Spinal cord (tissue), 9 donors: ENCODE measurements at regions not wholly inside any gene's neighbourhood (a gene's known extent, or its start where the extent isn't known, plus 50 kb on each side); places are given as distances from the start of the nearest gene placed in this dataset.

Experiments used
- DNase-seq, 6 donors: peaks; one replicate each; pipeline versions ENCODE4 v3.0.0 to v3.0.0-alpha.2; 2013 to 2015; ENCODE audit warnings: low spot score in 6 of 6, low read depth in 4 of 6
- H3K27ac ChIP-seq: one replicate; pipeline ENCODE4 v1.5.1; 2013; ENCODE audit warnings: low read depth, low read length, control low read depth
- H3K27me3 ChIP-seq: one replicate; pipeline ENCODE4 v1.6.1; 2013; ENCODE audit warnings: low read length; ENCODE audit not compliant: control insufficient read depth, insufficient read depth
- H3K36me3 ChIP-seq: one replicate; pipeline ENCODE4 v1.6.1; 2013; ENCODE audit warnings: low read length; ENCODE audit not compliant: control insufficient read depth, insufficient read depth
- H3K4me1 ChIP-seq: one replicate; pipeline ENCODE4 v1.6.1; 2013; ENCODE audit warnings: low read length; ENCODE audit not compliant: control insufficient read depth, insufficient read depth
- H3K4me3 ChIP-seq: one replicate; pipeline ENCODE4 v1.5.1; 2013; ENCODE audit warnings: low read depth, low read length, control low read depth
- H3K9me3 ChIP-seq: one replicate; pipeline ENCODE4 v1.6.1; 2013; ENCODE audit warnings: low read length; ENCODE audit not compliant: control insufficient read depth, insufficient read depth
- WGBS: methylation state at CpG from one replicate; pipeline ENCODE4 v1.1.5; 2013; ENCODE audit warnings: missing lambda C conversion rate; ENCODE audit not compliant: insufficient coverage; 5-methylcytosine and 5-hydroxymethylcytosine counted together
- donor health status: healthy.

- Histone ChIP-seq H3K9me3 (no peaks in the 10 kb centered on the region), H3K4me1 (no peaks in the 10 kb centered on the region), H3K4me3 (peak overlapping the region; percentile 55), H3K27ac (no peak overlapping the region), H3K36me3 (no peaks in the 10 kb centered on the region), H3K27me3 (peaks cover 5% of the 10 kb centered on the region)
- 3% methylated on average over 4 of the region's 10 CpGs for WGBS
- DNase-seq = peak in 2 of 6 donors; percentile 67 to 75
Observed at GRCh38 chr6:28657381-28657768, 131.7 kb downstream of the GPX5 start.

DNA sequence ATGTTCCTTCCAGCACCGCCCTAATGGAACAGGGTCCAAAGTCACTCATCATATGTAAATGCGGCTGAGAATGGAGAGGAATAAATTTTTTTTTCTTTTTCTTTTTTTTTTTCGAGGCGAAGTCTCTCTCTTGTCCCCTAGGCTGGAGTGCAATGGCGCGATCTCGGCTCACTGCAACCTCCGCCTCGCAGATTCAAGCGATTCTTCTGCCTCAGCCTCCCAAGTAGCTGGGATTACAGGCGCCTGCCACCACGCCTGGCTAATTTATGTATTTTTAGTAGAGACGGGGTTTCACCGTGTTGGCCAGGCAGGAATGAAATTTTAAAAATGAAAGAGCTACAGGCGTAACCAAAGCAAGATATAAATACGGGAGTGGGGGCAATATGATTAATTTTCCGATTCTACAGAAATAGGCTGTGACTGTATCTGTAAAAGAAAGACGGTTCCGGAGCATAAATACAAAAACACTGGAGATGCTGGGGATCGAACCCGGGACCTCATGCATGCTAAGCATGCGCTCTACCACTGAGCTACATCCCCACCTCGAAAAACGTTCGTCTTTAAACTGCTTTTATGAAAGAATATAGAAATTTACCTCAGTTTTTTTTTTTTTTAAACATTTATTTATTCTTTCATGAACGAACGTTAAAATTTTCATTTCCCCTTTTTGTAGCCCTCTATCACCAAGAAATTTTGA is 132.2 kb downstream of the GPX5 start:
- 2% methylated on average over 13 of the region's 27 CpGs for WGBS
- peaks cover 5% of the 10 kb centered on the region for H3K27me3 ChIP-seq
- DNase-seq = peak in 4 of 6 donors; percentile 68 to 95 (median 84)

GRCh38 chr6:28658475-28659249 is 133.0 kb downstream of the GPX5 start:
- WGBS = 0% methylated on average over 3 of the region's 16 CpGs
- peak overlapping the region; percentile 55 for H3K4me3 ChIP-seq
- H3K36me3 ChIP-seq = no peaks in the 10 kb centered on the region
- H3K27me3 ChIP-seq = peaks cover 5% of the 10 kb centered on the region
- DNase-seq = peak in 3 of 6 donors; percentile 24 to 71 (median 49)
- no peaks in the 10 kb centered on the region for H3K4me1 ChIP-seq
- peak overlapping the region; percentile 6 for H3K27ac ChIP-seq
- no peaks in the 10 kb centered on the region for H3K9me3 ChIP-seq

More for the DNA sequence above, 132.2 kb downstream of the GPX5 start:
- peak overlapping the region; percentile 6 for H3K27ac ChIP-seq
- H3K9me3 ChIP-seq = no peaks in the 10 kb centered on the region
- H3K4me1 ChIP-seq = no peaks in the 10 kb centered on the region
- H3K36me3 ChIP-seq = no peaks in the 10 kb centered on the region
- peak overlapping the region; percentile 55 for H3K4me3 ChIP-seq

- no peak overlapping the region for H3K27ac ChIP-seq
- H3K27me3 ChIP-seq = peaks cover 5% of the 10 kb centered on the region
- WGBS = 0% methylated on average over 1 of the region's 2 CpGs
Observed at GRCh38 chr6:28659250-28659566, 133.5 kb downstream of the GPX5 start.

GRCh38 chr6:28661097-28661713 is 135.5 kb downstream of the GPX5 start:
- Histone ChIP-seq H3K27me3 (peaks cover 5% of the 10 kb centered on the region), H3K4me3 (no peak overlapping the region), H3K4me1 (no peaks in the 10 kb centered on the region), H3K9me3 (no peaks in the 10 kb centered on the region), H3K36me3 (no peaks in the 10 kb centered on the region), H3K27ac (no peak overlapping the region)
- DNase-seq = no peak
- no CpG with 5 or more reads among the region's 2 CpGs for WGBS

More at GRCh38 chr6:28659250-28659566, 133.5 kb downstream of the GPX5 start:
- Histone ChIP-seq H3K36me3 (no peaks in the 10 kb centered on the region), H3K4me1 (no peaks in the 10 kb centered on the region), H3K9me3 (no peaks in the 10 kb centered on the region), H3K4me3 (peak overlapping the region; percentile 55)
- DNase-seq = no peak

GRCh38 chr6:28664870-28665396 is 139.3 kb downstream of the GPX5 start:
- Histone ChIP-seq H3K4me1 (no peaks in the 10 kb centered on the region), H3K4me3 (no peak overlapping the region), H3K36me3 (no peaks in the 10 kb centered on the region), H3K27ac (no peak overlapping the region), H3K9me3 (no peaks in the 10 kb centered on the region), H3K27me3 (no peaks in the 10 kb centered on the region)
- 79% methylated on average over 3 of the region's 3 CpGs for WGBS
- no peak for DNase-seq

DNA sequence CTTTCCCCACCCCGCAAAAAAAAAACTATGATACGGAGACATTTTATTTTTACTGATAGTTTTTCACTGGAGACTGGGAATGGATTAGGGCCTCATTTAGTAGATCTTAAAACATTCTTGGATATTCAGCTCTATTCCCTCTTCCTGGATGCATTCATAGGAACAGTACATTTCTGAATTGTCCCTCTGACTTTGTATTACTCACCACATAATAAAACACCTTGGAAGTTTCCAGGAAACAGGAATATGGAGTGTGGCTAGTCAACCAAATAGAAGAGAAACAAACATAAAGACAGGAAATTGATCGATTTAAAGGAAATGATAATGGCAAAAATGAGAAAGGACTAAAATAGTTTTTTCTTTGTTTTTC is 147.7 kb downstream of the GPX5 start:
- Histone ChIP-seq H3K36me3 (no peaks in the 10 kb centered on the region), H3K27ac (no peak overlapping the region), H3K27me3 (peaks cover 9% of the 10 kb centered on the region), H3K4me1 (peaks cover 6% of the 10 kb centered on the region), H3K4me3 (no peak overlapping the region), H3K9me3 (no peaks in the 10 kb centered on the region)
- DNase-seq = no peak
- WGBS = no CpG with 5 or more reads among the region's 3 CpGs

GRCh38 chr6:28673787-28674671 is 148.3 kb downstream of the GPX5 start:
- Histone ChIP-seq H3K36me3 (no peaks in the 10 kb centered on the region), H3K4me1 (peaks cover 6% of the 10 kb centered on the region), H3K27me3 (peaks cover 9% of the 10 kb centered on the region), H3K27ac (no peak overlapping the region), H3K9me3 (no peaks in the 10 kb centered on the region), H3K4me3 (peak overlapping the region; percentile 56)
- WGBS = 1% methylated on average over 40 of the region's 44 CpGs
- DNase-seq = peak in 5 of 6 donors; percentile 63 to 95 (median 74)

- peaks cover 6% of the 10 kb centered on the region for H3K4me1 ChIP-seq
- no CpG with 5 or more reads among the region's 1 CpG for WGBS
- H3K36me3 ChIP-seq = no peaks in the 10 kb centered on the region
- H3K27ac ChIP-seq = no peak overlapping the region
- peaks cover 9% of the 10 kb centered on the region for H3K27me3 ChIP-seq
- DNase-seq = no peak
- H3K4me3 ChIP-seq = no peak overlapping the region
- H3K9me3 ChIP-seq = no peaks in the 10 kb centered on the region
Observed at GRCh38 chr6:28675600-28675999, 149.9 kb downstream of the GPX5 start.
